DMS79 treated with DMSO at 0.1 percent for 48 hours (cell line): ENCODE measurements at regions not wholly inside any gene's neighbourhood (a gene's known extent, or its start where the extent isn't known, plus 50 kb on each side); places are given as distances from the start of the nearest gene placed in this dataset.
"Not testable (repeated sequence)": the region's sequence is repeated elsewhere in the genome, so short reads cannot be mapped to it uniquely, and the experiment has no call there.

Experiments used
- DNase-seq: peaks from one replicate; lab custom pipeline; 2025; lab: John Stamatoyannopoulos, UW

- DNase-seq: no peak
These were observed 87.1 kb upstream of the ZNF281 start for GRCh38 chr1:200496937-200497336.

DNA sequence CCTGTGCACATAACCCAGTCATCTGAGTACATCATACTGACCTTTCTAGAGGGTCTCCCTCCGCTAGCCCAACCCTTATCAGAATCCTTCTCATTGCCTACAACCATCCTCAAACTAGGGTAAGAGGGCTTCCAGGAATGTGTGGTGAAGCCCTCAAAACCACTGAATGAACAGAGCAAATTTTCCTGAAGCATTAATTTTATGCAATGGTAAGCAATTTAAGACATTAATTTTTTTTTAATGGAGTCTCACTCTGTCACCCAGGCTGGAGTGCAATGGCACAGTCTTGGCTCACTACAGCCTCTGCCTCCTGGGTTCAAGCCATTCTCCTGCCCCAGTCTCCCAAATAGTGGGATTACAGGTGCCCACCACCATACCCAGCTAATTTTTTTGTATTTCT is 86.1 kb upstream of the ZNF281 start:
- DNase-seq: no peak

DNA sequence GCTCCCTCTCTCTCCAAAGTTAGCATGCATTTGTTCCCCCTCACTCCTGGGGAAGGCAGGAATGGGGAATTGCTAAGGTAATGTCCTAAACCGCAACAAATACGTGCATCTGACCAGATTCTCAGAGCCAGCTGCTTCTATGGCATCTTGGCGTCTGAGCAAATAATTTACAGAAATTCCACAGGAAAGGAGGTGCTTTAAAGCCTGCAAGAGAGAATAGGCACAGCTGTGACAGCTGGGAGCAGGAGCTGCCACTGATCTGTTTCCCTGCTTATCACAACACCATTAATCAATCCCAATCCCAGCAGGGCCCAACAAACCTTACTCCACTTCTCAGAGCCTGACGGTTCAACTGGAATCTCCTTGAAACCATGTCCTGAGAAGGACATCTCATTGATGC is 83.5 kb upstream of the ZNF281 start:
- no peak for DNase-seq

- no peak for DNase-seq
These were observed 81.3 kb upstream of the ZNF281 start for GRCh38 chr1:200491103-200491502.

DNA sequence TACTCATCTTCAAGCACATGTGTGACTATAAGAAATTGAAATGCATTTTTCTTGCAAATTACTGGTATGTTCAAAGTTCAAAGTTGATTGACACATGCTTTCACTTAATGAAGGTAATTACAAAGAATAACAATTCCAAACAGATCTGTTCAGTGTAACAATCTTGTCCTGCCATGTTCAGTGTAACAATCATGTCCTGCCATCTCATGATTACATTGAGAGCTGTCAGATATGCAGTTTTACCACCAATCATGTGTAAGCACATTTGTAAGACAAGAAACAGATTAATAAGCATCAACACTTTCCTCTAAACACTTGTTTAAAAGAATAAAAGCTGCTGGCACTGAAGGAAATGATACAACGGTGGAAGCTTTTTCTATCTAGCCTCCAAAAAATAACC is 80.3 kb upstream of the ZNF281 start:
- no peak for DNase-seq

GRCh38 chr1:200488375-200489165 is 78.7 kb upstream of the ZNF281 start:
- DNase-seq: peak; percentile 57

DNA sequence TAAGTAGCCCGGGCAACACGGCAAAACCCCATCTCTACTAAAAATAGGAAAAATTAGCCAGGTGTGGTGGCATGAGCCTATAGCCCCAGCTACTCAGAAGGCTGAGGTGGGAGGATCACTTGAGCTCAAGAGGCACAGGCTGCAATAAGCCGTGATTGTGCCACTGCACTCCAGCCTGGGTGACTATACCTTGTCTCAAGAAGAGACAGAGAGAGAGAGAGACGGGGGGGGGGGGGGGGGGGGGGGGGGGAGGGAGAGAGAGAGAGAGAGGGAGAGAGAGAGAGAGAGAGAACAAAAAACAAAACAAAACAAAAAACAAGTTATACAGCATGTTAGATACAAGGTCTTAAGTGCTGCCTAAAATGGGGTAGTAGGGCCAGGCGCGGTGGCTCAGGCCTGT is 77.8 kb upstream of the ZNF281 start:
- DNase-seq: no peak

GRCh38 chr1:200486634-200487033 is 76.8 kb upstream of the ZNF281 start:
- DNase-seq: no peak

- DNase-seq: not testable (repeated sequence)
These were observed 74.7 kb upstream of the ZNF281 start for GRCh38 chr1:200484438-200484946.

GRCh38 chr1:200483491-200484143 is 73.8 kb upstream of the ZNF281 start:
- DNase-seq: no peak

- DNase-seq: no peak
These were observed 71.1 kb upstream of the ZNF281 start for GRCh38 chr1:200480964-200481363.

GRCh38 chr1:200479816-200480215 is 70.0 kb upstream of the ZNF281 start:
- no peak for DNase-seq

DNA sequence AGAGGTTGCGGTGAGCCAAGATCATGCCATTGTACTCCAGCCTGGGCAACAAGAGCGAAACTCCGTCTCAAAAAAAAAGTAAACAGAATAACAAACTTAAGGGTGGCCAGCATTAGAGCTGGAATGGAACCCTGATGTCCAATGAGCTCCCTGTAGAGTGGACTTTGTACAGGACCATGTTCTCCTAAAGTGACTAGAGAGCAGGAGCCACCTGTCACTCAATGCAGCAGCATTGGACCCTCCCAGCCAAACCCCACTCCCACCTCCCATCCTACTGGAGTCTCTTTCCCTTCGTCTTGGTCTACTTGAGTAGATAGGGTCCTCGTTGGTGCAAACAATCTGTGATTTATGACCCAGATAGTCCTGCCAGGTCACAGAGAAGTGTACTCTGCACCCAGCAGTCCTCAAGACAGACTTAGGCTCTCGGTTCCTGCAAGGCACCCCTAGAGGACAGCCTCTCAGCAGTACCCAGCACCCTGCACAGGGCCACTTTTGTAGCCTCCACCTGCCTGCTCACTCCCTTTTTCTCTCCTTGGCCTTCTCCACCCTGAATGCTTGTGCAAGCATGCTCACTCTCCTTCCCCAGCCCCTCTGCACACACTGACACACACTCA is 69.2 kb upstream of the ZNF281 start:
- DNase-seq: no peak

DNA sequence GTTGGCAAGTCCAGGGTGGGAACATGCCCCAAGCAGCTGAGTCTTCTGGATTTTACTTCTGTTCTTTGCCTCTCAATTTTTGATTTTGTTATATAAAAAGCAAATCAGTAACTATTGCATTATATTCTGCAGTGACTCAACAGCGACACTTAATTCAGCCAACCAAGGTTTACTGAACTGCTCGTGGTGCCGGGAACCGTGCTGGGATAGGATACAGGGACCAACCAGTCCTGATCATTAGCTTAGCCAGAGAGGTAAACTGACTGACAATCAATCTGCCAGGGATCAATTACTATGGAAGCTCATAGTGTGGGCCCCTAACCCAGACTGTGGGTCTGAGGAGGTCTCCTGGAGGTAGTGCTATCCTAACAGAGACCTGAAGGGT is 68.4 kb upstream of the ZNF281 start:
- DNase-seq: no peak

DNA sequence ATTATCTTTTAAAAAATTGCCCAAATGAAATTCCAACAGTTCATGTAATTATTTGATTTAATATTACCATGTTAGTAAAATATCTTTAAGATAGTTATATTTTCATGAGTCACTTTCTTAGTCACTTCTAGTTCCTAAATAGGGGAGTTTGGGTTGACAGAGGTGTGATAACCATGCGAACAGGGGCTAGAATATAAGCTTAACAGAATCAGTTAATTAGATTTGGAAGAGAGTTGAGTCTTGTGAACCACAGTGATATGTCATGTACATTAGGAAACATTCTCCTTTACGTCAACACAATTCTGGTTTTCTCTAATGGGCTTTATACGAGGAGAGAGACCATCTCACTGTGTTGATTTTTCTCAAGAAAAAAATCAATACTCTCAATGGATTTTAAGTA is 64.8 kb upstream of the ZNF281 start:
- DNase-seq: no peak

- DNase-seq: peak; percentile 8
These were observed 64.0 kb upstream of the ZNF281 start for GRCh38 chr1:200473698-200474371.

- no peak for DNase-seq
These were observed 61.9 kb upstream of the ZNF281 start for GRCh38 chr1:200471739-200472138.

- no peak for DNase-seq
These were observed 58.6 kb upstream of the ZNF281 start for GRCh38 chr1:200468264-200469001.

GRCh38 chr1:200464784-200465400 is 55.1 kb upstream of the ZNF281 start:
- no peak for DNase-seq
